ENCODE measurements at regions not wholly inside any gene's neighbourhood (a gene's known extent, or its start where the extent isn't known, plus 50 kb on each side); places are given as distances from the start of the nearest gene placed in this dataset.

DNA sequence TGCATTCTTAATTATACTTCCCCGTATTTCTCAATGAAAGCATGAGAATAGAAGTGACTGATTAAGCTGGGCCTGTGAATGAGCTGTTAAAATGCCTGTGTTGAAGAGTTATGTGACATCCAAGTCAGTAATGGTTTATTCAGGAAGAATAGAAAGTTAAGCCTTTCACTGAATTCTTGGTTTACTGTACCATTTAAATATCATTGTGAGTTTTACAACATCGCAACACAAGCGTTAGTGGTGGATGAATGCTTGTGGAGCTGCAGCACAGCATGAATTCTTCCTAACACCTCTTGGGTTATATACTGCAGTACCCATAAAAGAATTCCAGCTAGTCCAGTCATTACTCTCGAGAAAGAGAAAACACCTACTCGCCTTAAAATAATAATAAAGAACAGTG, 257.8 kb downstream of the JRKL start (continued):
- TF ChIP-seq SREBF1 (IDR thresholded peaks at IDR 0.05; ENCODE audit: borderline replicate concordance, low read depth, low read length) = no peak

DNA sequence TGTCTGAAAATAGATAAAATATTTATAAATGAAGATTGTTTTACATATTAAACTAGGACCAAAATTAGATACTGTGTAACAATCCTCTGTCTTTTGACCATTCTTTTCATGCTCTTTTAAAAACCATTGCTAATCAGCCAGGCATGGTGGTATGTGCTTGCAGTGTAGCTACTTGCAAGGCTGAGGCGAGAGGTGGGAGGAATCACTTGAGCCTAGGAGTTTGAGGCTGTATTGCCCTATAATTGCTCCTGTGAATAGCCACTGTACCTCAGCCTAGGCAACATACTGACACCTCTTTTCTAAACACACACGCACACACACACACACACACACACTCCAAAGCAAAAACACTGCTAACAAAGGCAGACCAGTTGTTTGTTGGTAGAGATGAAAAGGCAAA, 259.2 kb downstream of the JRKL start:
- H3K9me1 ChIP-seq (ENCODE audit: control insufficient read depth, insufficient read depth, low read length) = no peaks in the 10 kb centered on the region
- FAIRE-seq = no peak

More for the DNA sequence above, 259.2 kb downstream of the JRKL start:
- H3K4me1 ChIP-seq (replicated peaks in 1 of 2; ENCODE audit: control insufficient read depth in 2 of 2, insufficient read depth in 2 of 2, low read length in 2 of 2) = no peaks in the 10 kb centered on the region
- H2AFZ ChIP-seq (ENCODE audit: low read depth, low read length) = no peak overlapping the region
- ChIA-PET CTCF (ENCODE audit: low intra/inter-chr PET ratio) (no interaction called here), POLR2A (no interaction called here)
- intact Hi-C loops (cut with micrococcal nuclease) (no loop called here), in situ Hi-C loops (cut with MboI) (no loop called here)
- no peaks in the 10 kb centered on the region for H4K20me1 ChIP-seq (replicated peaks; ENCODE audit: control insufficient read depth, insufficient read depth, low read length)
- no peaks in the 10 kb centered on the region for H3K9me3 ChIP-seq (replicated peaks; ENCODE audit: control insufficient read depth, insufficient read depth, low read depth, low read length)
- no peak overlapping the region for H3K4me3 ChIP-seq
- H3K36me3 ChIP-seq (ENCODE audit: control insufficient read depth, insufficient read depth, low read length) = no peaks in the 10 kb centered on the region
- TF ChIP-seq, protein P1, sequence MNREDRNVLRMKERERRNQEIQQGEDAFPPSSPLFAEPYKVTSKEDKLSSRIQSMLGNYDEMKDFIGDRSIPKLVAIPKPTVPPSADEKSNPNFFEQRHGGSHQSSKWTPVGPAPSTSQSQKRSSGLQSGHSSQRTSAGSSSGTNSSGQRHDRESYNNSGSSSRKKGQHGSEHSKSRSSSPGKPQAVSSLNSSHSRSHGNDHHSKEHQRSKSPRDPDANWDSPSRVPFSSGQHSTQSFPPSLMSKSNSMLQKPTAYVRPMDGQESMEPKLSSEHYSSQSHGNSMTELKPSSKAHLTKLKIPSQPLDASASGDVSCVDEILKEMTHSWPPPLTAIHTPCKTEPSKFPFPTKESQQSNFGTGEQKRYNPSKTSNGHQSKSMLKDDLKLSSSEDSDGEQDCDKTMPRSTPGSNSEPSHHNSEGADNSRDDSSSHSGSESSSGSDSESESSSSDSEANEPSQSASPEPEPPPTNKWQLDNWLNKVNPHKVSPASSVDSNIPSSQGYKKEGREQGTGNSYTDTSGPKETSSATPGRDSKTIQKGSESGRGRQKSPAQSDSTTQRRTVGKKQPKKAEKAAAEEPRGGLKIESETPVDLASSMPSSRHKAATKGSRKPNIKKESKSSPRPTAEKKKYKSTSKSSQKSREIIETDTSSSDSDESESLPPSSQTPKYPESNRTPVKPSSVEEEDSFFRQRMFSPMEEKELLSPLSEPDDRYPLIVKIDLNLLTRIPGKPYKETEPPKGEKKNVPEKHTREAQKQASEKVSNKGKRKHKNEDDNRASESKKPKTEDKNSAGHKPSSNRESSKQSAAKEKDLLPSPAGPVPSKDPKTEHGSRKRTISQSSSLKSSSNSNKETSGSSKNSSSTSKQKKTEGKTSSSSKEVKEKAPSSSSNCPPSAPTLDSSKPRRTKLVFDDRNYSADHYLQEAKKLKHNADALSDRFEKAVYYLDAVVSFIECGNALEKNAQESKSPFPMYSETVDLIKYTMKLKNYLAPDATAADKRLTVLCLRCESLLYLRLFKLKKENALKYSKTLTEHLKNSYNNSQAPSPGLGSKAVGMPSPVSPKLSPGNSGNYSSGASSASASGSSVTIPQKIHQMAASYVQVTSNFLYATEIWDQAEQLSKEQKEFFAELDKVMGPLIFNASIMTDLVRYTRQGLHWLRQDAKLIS (CRISPR knock-in tag; IDR thresholded peaks at IDR 0.05) = no peak
- TF ChIP-seq KAT2B (IDR thresholded peaks at IDR 0.05; ENCODE audit: low read depth, low read length) (no peak), IRF2 (CRISPR knock-in tag; IDR thresholded peaks at IDR 0.05) (no peak), CHD1 (IDR thresholded peaks at IDR 0.05; ENCODE audit: low read length) (no peak), SP2 (IDR thresholded peaks at IDR 0.05; ENCODE audit: extremely low read depth, low read depth, low read length, poor library complexity, severe bottlenecking) (no peak), ZFX (CRISPR knock-in tag; IDR thresholded peaks at IDR 0.05) (no peak), SMC3 (conservative IDR thresholded peaks at IDR 0.05; ENCODE audit: insufficient read depth, low read depth, low read length) (no peak), PPARD (CRISPR knock-in tag; IDR thresholded peaks at IDR 0.05) (no peak), TEAD2 (tag; IDR thresholded peaks at IDR 0.05) (no peak)
- DNase-seq (ENCODE audit: extremely low read depth in 1 of 4, low spot score in 3 of 4) = no peak
- H3K27me3 ChIP-seq (ENCODE audit: control insufficient read depth in 2 of 2, insufficient read depth in 2 of 2, low read length in 2 of 2) = no peaks in the 10 kb centered on the region
- 34% methylated on average over 2 of the region's 2 CpGs for WGBS (ENCODE audit: insufficient coverage, low coverage, missing lambda C conversion rate)
- H3K9ac ChIP-seq (ENCODE audit: insufficient read depth in 1 of 2, low read depth in 2 of 2, low read length in 2 of 2) = no peak overlapping the region
- H3K79me2 ChIP-seq (ENCODE audit: control insufficient read depth, insufficient read depth, low read length) = no peaks in the 10 kb centered on the region
- no peak overlapping the region for H3K4me2 ChIP-seq (ENCODE audit: insufficient read depth, low read length)
- no peak overlapping the region for H3K27ac ChIP-seq (ENCODE audit: extremely low read depth, low read depth, low read length)
- BruUV-seq (replicated peaks) = no TSS peak
- ATAC-seq = no peak

Measured in K562 (cell line).